ENCODE measurements at regions not wholly inside any gene's neighbourhood (a gene's known extent, or its start where the extent isn't known, plus 50 kb on each side); places are given as distances from the start of the nearest gene placed in this dataset.
A peak's percentile ranks its signal among the peaks of the same experiment; 100 is the strongest.
"Not testable (repeated sequence)": the region's sequence is repeated elsewhere in the genome, so short reads cannot be mapped to it uniquely, and the experiment has no call there.

DNA sequence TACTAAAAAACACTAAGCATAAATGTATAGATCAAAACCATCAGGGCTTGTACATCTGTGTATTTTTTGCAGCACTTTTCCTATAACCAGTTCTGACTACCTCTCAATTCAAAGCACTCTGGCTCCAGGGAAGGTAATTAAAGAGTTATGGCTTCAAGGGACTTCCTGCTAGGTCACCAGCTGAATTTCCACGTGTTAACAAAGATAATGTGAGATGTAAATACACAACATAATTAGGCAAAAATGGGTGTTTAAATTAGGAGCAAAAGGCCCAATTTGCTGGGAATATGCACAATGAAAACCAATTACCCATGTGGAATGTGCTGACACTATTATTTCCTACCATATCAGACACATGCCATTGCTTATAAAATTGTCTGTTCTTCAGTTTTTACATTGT lies 513.4 kb upstream of the FLRT2 start:
- no peak overlapping the region for H3K27ac ChIP-seq (ENCODE audit: low read length, poor library complexity, severe bottlenecking)
- no peak overlapping the region for H2BK120ac ChIP-seq (ENCODE audit: low read depth, low read length)
- no peak overlapping the region for H2AFZ ChIP-seq (ENCODE audit: low read depth, low read length)
- no peak overlapping the region for H3K23ac ChIP-seq (ENCODE audit: low read length in 2 of 2)
- H3K4ac ChIP-seq (ENCODE audit: low read depth in 1 of 2, low read length in 2 of 2), result no peak overlapping the region
- H2BK15ac ChIP-seq (ENCODE audit: low read depth, poor library complexity, severe bottlenecking), result no peak overlapping the region
- no peak overlapping the region for H4K8ac ChIP-seq (ENCODE audit: low read length)
- no peak overlapping the region for H3K4me3 ChIP-seq (ENCODE audit: insufficient read depth in 1 of 2, low read depth in 1 of 2, low read length in 2 of 2)
- no peaks in the 10 kb centered on the region for H3K4me1 ChIP-seq (ENCODE audit: control insufficient read depth, insufficient read depth, low read depth, low read length)
- no peak overlapping the region for H2BK5ac ChIP-seq (ENCODE audit: low read depth, low read length, poor library complexity, severe bottlenecking)
- no peak for DNase-seq
- no peak overlapping the region for H3K18ac ChIP-seq (ENCODE audit: low read depth in 1 of 2, low read length in 2 of 2)
- no peaks in the 10 kb centered on the region for H3K9me3 ChIP-seq (ENCODE audit: control insufficient read depth, low read length)
- no CpG with 5 or more reads among the region's 1 CpG for WGBS
- no peak overlapping the region for H3K14ac ChIP-seq (ENCODE audit: low read length in 2 of 2)
- H3K9ac ChIP-seq (ENCODE audit: low read length), result no peak overlapping the region
- no peaks in the 10 kb centered on the region for H3K79me1 ChIP-seq (replicated peaks; ENCODE audit: low read length, poor library complexity, severe bottlenecking)
- H3K4me2 ChIP-seq (ENCODE audit: low read length, poor library complexity, severe bottlenecking), result no peak overlapping the region
- no peak overlapping the region for H4K91ac ChIP-seq (ENCODE audit: low read length)
- H2AK5ac ChIP-seq (ENCODE audit: low read length, severe bottlenecking), result no peak overlapping the region
- no peaks in the 10 kb centered on the region for H3K36me3 ChIP-seq (ENCODE audit: control insufficient read depth in 1 of 2, insufficient read depth in 2 of 2, low read depth in 1 of 2, low read length in 2 of 2)
- no peaks in the 10 kb centered on the region for H3K27me3 ChIP-seq (ENCODE audit: control insufficient read depth in 1 of 2, insufficient read depth in 1 of 2, low read length in 2 of 2)
- H2BK12ac ChIP-seq (ENCODE audit: low read length in 2 of 2), result no peak overlapping the region

DNA sequence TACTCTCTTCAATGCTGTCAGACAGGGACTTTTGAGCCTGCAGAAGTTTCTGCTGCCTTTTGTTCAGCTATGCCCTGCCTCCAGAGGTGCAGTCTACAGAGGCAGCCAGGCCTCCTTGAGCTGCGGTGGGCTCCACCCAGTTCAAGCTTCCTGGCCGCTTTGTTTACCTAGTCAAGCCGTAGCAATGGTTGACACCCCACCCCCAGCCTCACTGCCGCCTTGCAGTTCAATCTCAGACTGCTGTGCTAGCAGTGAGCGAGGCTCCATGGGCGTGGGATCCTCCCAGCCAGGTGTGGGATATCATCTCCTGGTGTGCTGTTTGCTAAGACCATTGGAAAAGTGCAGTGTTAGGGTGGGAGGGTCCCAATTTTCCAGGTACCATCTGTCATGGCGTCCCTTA lies 506.1 kb upstream of the FLRT2 start:
- not testable (repeated sequence) for H2BK15ac ChIP-seq (ENCODE audit: low read depth, poor library complexity, severe bottlenecking); DNase-seq; H3K27ac ChIP-seq (ENCODE audit: low read length, poor library complexity, severe bottlenecking); H3K4me3 ChIP-seq (ENCODE audit: insufficient read depth in 1 of 2, low read depth in 1 of 2, low read length in 2 of 2); H3K27me3 ChIP-seq (ENCODE audit: control insufficient read depth in 1 of 2, insufficient read depth in 1 of 2, low read length in 2 of 2); H3K79me1 ChIP-seq (replicated peaks; ENCODE audit: low read length, poor library complexity, severe bottlenecking); H3K14ac ChIP-seq (ENCODE audit: low read length in 2 of 2); H3K9me3 ChIP-seq (ENCODE audit: control insufficient read depth, low read length); H2AK5ac ChIP-seq (ENCODE audit: low read length, severe bottlenecking); H2BK120ac ChIP-seq (ENCODE audit: low read depth, low read length); H2BK5ac ChIP-seq (ENCODE audit: low read depth, low read length, poor library complexity, severe bottlenecking); H4K91ac ChIP-seq (ENCODE audit: low read length); H3K4me2 ChIP-seq (ENCODE audit: low read length, poor library complexity, severe bottlenecking); H4K8ac ChIP-seq (ENCODE audit: low read length); H2BK12ac ChIP-seq (ENCODE audit: low read length in 2 of 2); H3K23ac ChIP-seq (ENCODE audit: low read length in 2 of 2); H2AFZ ChIP-seq (ENCODE audit: low read depth, low read length); H3K9ac ChIP-seq (ENCODE audit: low read length); H3K4ac ChIP-seq (ENCODE audit: low read depth in 1 of 2, low read length in 2 of 2); H3K4me1 ChIP-seq (ENCODE audit: control insufficient read depth, insufficient read depth, low read depth, low read length); H3K18ac ChIP-seq (ENCODE audit: low read depth in 1 of 2, low read length in 2 of 2); H3K36me3 ChIP-seq (ENCODE audit: control insufficient read depth in 1 of 2, insufficient read depth in 2 of 2, low read depth in 1 of 2, low read length in 2 of 2)
- 98% methylated on average over 7 of the region's 7 CpGs for WGBS

DNA sequence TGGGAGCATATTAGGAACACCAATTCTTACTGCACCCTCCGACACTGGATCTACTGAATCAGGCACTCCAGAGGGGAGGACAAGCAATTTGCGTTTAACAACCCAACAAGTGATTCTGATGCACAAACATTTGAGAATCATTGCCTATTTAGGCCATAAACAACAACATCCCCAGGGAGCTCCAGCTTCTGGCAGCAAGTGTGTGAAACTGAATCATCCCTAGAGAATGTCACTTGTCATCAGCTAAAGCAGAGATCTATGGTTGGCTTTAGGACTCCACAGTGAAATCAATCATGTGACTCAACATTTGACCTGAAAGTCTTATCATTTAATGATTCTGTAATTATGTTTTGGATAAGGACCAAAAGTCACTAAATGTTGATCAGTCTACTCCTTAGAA lies 505.0 kb upstream of the FLRT2 start:
- Histone ChIP-seq H2AK5ac (ENCODE audit: low read length, severe bottlenecking) (no peak overlapping the region), H3K27ac (ENCODE audit: low read length, poor library complexity, severe bottlenecking) (no peak overlapping the region), H3K18ac (ENCODE audit: low read depth in 1 of 2, low read length in 2 of 2) (no peak overlapping the region), H2BK5ac (ENCODE audit: low read depth, low read length, poor library complexity, severe bottlenecking) (no peak overlapping the region), H3K4me3 (ENCODE audit: insufficient read depth in 1 of 2, low read depth in 1 of 2, low read length in 2 of 2) (no peak overlapping the region), H2BK120ac (ENCODE audit: low read depth, low read length) (no peak overlapping the region), H3K9ac (ENCODE audit: low read length) (no peak overlapping the region), H3K79me1 (replicated peaks; ENCODE audit: low read length, poor library complexity, severe bottlenecking) (no peaks in the 10 kb centered on the region), H2AFZ (ENCODE audit: low read depth, low read length) (no peak overlapping the region), H3K4me1 (ENCODE audit: control insufficient read depth, insufficient read depth, low read depth, low read length) (no peaks in the 10 kb centered on the region), H4K8ac (ENCODE audit: low read length) (no peak overlapping the region), H3K23ac (ENCODE audit: low read length in 2 of 2) (no peak overlapping the region), H4K91ac (ENCODE audit: low read length) (peak overlapping the region; percentile 15), H2BK12ac (ENCODE audit: low read length in 2 of 2) (no peak overlapping the region), H2BK15ac (ENCODE audit: low read depth, poor library complexity, severe bottlenecking) (no peak overlapping the region), H3K4me2 (ENCODE audit: low read length, poor library complexity, severe bottlenecking) (no peak overlapping the region), H3K27me3 (ENCODE audit: control insufficient read depth in 1 of 2, insufficient read depth in 1 of 2, low read length in 2 of 2) (no peaks in the 10 kb centered on the region), H3K14ac (ENCODE audit: low read length in 2 of 2) (no peak overlapping the region), H3K4ac (ENCODE audit: low read depth in 1 of 2, low read length in 2 of 2) (no peak overlapping the region), H3K36me3 (ENCODE audit: control insufficient read depth in 1 of 2, insufficient read depth in 2 of 2, low read depth in 1 of 2, low read length in 2 of 2) (no peaks in the 10 kb centered on the region), H3K9me3 (ENCODE audit: control insufficient read depth, low read length) (no peaks in the 10 kb centered on the region)
- peak; percentile 60 for DNase-seq
- WGBS, result 14% methylated on average over 2 of the region's 2 CpGs

DNA sequence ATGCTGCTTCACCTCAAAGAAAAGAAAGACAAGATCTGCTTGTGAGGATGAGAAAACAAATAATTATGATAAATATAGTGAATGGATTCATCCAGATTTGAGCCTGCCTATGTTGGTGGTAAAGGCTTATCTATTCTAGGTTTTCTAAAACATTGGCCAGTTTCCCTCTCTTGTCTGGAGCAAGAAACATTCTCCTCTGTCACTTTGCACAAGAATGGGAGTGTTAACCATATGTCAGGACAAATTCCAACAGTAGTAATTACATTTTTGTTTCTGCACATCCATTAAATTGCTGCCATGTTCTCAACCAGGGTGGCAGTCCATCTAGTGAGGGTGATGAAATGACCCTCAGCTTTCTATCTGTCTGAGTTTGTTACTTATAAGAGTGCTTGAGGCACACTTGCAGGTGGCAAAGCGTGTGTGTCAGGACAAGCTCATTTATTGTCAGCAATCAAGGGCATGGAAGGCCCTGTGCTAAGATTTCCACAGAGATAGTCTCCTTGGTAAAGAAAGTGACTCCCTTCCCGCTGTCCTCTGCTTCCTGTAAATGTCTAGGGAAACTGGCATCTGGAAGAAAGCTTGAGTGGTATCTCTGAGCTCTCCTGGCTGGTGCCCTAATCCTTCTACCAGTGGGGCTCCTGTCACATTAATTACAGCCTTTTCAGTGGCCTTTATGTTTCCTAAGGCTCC lies 502.1 kb upstream of the FLRT2 start:
- Histone ChIP-seq H4K8ac (ENCODE audit: low read length) (no peak overlapping the region), H3K4me3 (ENCODE audit: insufficient read depth in 1 of 2, low read depth in 1 of 2, low read length in 2 of 2) (no peak overlapping the region), H3K27ac (ENCODE audit: low read length, poor library complexity, severe bottlenecking) (no peak overlapping the region), H2BK15ac (ENCODE audit: low read depth, poor library complexity, severe bottlenecking) (no peak overlapping the region), H3K4me1 (ENCODE audit: control insufficient read depth, insufficient read depth, low read depth, low read length) (no peaks in the 10 kb centered on the region), H3K14ac (ENCODE audit: low read length in 2 of 2) (no peak overlapping the region), H3K4me2 (ENCODE audit: low read length, poor library complexity, severe bottlenecking) (no peak overlapping the region), H2BK5ac (ENCODE audit: low read depth, low read length, poor library complexity, severe bottlenecking) (no peak overlapping the region), H3K18ac (ENCODE audit: low read depth in 1 of 2, low read length in 2 of 2) (no peak overlapping the region), H3K4ac (ENCODE audit: low read depth in 1 of 2, low read length in 2 of 2) (no peak overlapping the region), H3K79me1 (replicated peaks; ENCODE audit: low read length, poor library complexity, severe bottlenecking) (no peaks in the 10 kb centered on the region), H3K23ac (ENCODE audit: low read length in 2 of 2) (no peak overlapping the region), H2AFZ (ENCODE audit: low read depth, low read length) (no peak overlapping the region), H3K36me3 (ENCODE audit: control insufficient read depth in 1 of 2, insufficient read depth in 2 of 2, low read depth in 1 of 2, low read length in 2 of 2) (no peaks in the 10 kb centered on the region), H4K91ac (ENCODE audit: low read length) (no peak overlapping the region), H2BK120ac (ENCODE audit: low read depth, low read length) (no peak overlapping the region), H3K9me3 (ENCODE audit: control insufficient read depth, low read length) (no peaks in the 10 kb centered on the region), H2BK12ac (ENCODE audit: low read length in 2 of 2) (no peak overlapping the region), H2AK5ac (ENCODE audit: low read length, severe bottlenecking) (no peak overlapping the region), H3K9ac (ENCODE audit: low read length) (no peak overlapping the region), H3K27me3 (ENCODE audit: control insufficient read depth in 1 of 2, insufficient read depth in 1 of 2, low read length in 2 of 2) (no peaks in the 10 kb centered on the region)
- DNase-seq, result no peak
- WGBS, result 74% methylated on average over 2 of the region's 2 CpGs
